ENCODE measurements at regions not wholly inside any gene's neighbourhood (a gene's known extent, or its start where the extent isn't known, plus 50 kb on each side); places are given as distances from the start of the nearest gene placed in this dataset.
"Not testable (repeated sequence)": the region's sequence is repeated elsewhere in the genome, so short reads cannot be mapped to it uniquely, and the experiment has no call there.

DNA sequence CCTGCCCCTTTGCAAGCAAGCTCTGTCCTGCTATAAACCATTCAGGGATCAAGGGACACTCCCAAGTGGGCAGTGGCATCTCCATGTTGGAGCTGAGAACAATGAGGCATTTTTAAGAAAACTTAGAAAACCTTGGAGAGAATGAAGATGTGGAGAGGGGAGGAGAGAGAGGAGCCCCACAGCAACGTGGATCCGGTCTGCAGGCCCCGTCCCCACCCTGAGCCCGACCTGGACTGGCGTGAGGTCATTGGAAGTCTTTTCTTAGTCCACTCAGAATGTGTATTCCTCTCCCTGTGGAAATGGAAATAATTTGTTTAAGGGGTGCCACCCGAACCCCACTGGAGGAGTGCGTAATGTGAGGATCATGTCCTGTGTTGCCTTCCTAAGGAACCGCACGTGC is 328.0 kb upstream of the COX7C start:
- not testable (repeated sequence) for DNase-seq

DNA sequence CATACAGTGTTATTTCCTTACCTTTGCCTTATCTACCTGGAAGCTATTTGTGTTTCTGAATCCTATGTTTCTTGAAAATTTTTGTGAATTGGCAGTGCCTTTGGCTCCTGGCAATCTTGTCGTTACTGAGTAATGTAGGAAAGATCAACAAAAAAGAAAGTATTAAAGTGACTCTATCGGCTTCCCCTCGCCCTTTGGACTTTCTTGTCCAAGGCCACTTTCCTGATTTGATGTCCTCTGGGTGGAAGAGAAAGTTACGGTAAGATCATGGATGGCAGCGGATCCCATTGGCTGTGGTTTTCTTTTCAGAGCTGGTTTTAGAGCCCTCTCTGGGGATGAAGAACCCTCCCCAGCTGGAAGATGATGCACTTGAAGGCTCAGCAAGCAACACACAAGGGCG is 324.9 kb upstream of the COX7C start:
- DNase-seq, result not testable (repeated sequence)

DNA sequence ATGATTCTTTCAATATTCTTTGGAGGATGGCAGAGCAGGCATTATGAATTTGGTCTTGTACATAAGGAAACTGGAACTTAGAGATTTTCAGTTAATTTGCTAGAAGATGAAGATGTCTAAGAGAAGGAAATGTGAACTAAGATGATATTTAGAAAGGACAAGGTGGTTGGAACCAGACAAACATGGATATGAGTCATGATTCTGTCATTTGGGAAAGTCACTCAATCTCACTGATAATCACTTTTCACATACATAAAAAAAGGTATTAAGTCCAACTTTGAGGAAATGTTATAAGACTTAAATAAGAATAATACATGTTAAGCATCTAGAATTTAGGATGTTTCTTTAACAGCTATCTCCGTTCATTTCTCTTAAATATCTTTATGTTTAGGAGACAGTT is 315.1 kb upstream of the COX7C start:
- not testable (repeated sequence) for DNase-seq

DNA sequence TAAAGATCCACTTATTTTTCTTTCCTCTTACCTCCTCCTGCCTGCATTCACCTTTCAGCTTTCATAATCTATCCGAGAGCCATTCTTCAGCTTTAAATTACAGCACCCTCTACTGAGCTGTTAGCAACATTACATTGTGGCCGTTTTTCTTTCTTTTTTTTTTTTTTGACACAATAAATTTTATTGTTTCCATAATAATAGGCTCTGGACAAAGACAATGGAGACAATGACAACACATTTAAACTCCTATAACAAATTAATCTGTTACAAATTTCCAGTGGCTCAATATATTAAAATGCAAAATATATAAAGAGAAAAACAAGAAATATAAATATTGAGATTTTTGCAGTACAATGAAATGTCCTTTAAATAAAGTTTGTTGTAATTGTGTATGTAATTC is 312.7 kb upstream of the COX7C start:
- peak in 1 of 2 experiments; percentile 59 for DNase-seq

DNA sequence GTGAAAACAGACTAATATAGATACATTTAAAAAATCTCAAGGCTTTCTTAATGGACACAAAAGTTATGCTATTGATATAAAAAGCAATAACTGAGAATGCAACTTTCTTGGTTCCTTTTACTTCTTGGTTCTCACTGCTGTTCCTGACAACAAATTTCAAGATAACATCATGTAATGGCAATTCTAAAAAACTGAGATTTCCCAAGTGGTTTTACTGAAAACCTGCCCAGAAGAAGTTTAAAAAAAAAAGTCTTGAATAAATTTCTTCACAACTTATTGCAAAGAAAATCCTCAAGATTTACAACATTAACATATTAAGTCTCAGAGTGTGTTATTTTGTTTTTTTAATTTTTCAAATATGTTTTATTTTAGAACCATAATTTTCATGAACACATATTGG is 302.8 kb upstream of the COX7C start:
- DNase-seq, result no peak

DNA sequence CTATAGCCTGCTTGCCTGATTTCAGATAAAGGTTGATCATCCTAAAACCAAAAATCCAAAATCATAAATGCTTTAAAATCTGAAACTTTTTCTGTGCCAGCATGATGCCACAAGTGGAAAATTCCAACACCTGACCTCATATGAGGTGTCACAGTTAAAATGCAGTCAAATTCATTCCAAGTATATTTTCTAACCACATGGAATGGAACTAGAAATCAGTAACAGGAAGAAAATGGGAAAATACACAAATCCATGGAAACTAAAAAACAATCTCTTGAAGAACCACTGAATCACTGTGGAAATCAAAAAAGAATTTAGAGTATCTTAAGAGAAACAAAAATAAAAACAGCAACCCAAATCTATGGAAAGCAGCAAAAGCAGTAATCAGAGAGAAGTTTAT is 297.5 kb upstream of the COX7C start:
- DNase-seq, result peak in 1 of 2 experiments; percentile 9

DNA sequence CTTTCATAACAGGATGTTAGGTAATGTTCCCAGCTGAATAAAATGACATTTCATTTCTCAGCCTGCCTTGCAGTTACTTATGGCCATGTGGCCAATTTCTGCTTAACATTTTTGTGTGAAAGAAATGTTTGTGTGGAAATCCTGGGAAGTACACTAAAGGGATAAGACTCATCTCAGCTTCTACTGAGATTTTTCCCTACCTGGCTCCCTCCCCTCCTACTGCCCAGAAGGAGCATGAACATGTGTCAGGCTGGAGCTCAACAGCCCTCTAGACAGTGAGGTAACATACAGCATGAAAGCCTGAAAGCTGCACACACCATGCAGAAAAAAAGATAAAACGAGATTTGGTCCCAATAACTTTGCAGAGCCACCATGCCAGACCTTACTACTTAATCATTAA is 288.4 kb upstream of the COX7C start:
- DNase-seq, result no peak

DNA sequence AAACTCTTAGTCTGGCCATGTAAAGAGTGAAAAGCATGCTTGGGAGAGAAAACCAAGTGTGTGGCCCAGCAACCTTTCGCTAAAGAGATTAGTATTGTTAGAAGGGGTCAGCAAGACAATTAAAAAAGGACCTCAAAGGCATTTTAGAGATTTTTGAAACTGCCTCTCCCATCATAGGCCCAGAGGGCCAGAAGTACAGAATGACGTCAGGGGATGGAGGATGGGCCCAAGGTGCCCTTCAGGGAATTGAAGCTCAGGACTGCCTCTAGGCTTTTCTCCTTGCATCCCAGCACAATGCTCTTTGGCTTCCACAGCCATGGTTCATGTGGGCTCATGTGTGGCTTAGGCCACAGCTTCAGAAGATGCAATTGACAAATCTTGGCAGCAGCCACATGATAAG is 287.0 kb upstream of the COX7C start:
- no peak for DNase-seq

DNA sequence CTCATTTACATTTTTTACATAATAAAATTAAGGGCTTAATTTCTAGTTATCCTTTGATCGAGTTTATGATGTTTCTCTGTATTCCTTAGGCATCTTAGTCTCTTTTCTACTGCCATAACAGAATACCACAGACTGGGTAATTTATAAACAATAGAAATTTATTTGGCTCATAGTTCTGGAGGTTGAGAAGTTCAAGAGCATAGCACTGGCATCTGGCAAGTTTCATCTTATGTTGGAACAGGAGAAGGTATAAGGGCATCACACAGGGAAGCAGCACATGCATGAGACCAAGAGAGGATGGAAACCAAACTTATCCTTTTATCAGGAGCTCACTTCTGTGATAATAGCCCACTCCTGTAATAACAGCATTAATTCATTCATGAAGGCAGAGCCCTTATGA is 284.9 kb upstream of the COX7C start:
- DNase-seq, result no peak

DNA sequence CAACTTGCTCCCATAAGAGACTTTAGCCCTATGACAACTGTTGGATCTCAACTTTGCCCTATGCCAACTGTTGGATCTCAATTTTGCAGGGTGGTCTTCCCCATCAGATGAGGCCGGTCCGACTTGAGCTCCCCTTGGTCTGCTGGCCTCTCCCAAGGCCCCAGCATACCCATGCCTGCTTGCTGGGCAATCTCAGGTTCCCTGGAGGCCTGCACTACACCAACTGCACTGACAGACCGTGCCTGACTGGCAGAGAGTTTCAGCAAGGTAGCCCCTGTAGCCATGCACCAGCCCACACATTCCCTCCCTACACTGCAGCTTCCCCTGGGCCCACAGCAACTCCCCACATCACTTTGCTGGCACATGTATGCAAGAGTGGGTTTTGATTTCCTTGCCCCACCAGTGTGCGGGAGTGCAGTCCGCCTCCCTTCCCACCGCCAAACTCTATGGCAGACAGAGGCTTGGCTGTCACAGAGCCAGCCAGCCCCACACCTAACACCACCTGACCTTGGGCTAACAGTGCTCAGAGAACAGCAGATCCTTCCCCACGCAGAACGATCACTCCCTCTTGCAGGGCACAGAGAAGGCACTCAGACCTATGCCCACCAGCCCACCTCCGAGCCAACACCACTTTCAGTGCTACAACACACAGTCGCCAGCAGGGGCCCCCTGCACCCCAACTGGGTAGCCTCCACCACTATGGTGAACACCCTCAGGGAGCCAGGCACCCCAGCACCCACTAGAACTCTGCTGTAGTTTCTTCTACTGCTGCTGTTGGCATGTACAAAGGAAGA is 279.9 kb upstream of the COX7C start:
- no peak for DNase-seq

DNA sequence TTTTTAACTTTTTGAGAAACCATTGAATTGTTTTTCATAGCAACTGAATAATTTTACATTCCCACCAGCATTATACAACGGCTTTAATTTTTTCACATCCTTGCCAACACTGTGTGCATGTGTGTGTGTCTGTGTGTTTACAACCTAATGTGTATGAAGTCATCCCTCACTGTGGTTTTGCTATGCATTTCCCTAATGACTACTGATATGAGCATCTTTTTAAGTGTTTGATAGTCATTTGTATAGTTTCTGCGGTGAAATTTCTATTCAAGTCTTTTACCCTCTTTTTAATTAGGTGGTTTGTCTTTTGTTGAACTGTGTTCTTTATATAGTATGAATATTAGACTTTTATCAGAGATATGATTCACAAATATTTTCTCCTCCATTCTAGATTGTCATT is 263.1 kb upstream of the COX7C start:
- no peak for DNase-seq

DNA sequence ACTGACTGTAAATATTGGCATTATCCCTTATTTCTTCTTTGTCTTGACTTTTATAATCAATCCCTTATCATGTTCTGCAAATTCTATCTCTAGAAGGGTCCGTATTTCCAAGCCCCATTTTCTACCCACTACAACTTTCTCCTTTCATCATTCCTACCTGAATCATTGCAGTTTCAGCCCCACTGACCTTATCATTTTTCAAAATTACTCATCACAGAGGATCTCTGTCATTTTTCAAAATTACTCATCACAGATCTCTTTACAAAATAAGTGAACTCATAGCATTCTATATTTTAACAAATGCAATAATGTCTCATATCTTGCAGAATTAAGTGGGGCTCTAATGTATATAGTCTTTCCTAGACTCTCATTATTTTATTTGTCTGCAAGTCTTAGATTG is 256.9 kb upstream of the COX7C start:
- DNase-seq, result no peak

DNA sequence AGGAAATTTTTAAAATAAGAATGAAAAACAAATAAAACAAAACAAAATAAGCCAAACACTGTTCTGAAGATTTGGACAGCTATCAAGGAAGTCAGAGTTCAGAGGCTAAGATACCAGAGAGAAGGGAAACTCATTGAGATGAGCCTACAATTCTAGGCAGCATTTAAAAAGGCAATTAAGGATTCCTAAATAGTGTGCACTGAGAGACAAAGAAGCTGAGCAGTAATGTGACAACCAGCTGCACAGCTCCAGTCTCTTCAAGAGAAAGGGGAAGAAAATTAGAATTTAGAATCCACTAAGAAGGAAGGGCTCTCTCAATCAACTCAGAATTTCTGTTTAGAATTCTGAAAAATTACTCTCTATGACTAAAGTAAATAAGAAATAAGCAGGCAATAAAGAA is 246.7 kb upstream of the COX7C start:
- DNase-seq, result no peak

DNA sequence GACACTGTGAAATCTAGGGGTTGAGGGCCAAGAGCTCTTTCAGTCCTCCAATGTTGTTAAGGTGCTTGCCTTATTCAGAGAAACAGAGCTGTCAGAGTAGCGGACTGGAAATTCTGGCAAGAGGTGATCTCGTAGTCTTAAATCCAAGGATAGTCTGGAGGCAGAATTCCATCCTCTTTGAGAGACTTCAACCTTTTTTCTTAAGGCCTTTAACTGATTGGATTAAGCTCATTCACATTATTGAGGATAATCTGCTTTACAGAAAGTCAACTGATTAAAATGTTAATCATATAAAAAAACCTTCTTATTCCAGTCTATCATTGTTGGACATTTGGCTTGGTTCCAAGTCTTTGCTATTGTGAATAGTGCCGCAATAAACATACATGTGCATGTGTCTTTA is 243.1 kb upstream of the COX7C start:
- no peak for DNase-seq

DNA sequence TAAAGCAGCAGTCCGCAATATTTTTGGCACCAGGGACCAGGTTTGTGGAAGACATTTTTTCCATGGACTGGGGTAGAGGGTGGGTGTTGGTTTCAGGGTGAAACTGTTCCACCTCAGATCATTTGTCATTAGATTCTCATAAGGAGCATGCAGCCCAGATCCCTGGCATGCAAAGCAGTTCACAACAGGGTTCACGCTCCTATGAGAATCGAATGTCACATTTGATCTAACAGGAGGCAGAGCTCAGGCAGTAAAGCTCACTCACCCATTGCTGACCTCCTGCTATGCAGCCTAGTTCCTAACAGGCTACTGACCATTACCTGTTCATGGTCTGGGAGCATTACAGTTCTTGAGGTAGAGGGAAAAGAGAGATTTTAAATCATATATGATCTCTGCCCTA is 241.5 kb upstream of the COX7C start:
- no peak for DNase-seq

DNA sequence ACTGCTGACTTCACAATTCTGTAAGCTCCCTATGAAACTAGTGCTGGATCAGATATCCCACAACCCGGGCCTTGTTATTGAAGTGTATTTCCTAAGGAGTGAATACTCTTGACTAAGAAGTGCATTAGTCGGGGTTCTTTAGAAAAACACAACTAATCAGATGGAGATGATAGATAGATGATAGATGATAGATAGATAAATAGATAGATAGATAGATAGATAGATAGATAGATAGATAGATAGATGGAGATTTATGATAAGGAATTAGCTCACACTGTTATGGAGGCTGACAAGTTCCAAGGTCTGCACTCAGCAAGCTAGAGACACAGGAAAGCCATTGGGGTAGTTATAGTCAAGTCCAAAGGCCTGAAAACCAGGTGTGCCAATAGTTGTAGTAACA is 214.6 kb upstream of the COX7C start:
- no peak for DNase-seq

DNA sequence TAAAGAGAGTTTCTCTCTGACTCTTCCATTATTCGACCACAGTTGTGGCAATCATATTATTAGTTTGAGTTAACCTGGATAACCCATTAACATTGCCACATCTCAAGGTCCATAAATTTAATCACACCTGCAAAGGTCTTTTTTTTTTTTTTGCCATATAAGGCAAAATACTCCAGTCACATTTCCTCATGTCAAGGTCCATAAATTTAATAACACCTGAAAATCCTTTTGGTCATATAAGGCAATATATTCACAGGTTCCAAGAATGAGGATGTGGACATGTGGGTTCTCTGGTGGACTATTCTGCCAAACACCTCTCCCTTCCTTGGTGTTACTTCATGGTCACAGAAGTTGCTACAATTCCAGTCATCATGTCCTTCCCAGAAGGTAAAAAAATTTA is 213.5 kb upstream of the COX7C start:
- DNase-seq, result no peak

DNA sequence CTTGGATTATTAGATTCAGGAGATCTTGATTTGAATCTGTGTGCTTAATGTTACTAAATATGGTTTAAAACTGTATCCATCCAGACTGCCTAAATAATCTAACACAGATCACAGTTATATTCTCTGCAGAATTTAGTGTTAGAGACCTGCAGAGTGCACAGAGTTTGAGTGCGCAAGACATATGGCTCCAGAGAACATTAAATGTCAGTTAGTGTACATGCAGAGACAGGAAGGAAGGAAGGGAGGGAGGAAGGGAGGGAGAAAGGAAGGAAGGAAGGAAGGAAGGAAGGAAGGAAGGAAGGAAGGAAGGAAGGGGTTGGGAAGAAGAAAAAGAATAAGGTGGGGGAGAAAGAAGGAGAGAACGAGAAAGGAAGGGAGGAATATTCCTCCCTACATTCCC is 210.0 kb upstream of the COX7C start:
- no peak for DNase-seq

DNA sequence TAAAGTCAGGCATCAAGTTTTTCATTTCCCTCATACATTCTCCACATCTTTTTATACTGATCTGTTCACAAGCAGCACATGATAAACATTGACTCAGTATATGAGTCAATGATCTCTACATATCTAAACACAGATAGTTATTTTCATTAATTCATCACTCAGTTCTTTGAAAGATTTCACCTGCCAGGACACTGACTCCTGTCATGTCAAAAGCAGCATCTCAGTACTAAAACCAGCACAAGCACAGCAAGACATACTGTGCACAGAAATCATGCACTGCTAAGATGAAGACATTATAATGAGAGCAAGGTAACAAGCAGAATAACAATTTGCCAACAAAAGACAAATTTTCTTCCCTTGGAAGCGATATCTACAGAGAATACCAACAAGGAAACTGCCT is 206.1 kb upstream of the COX7C start:
- DNase-seq, result no peak

DNA sequence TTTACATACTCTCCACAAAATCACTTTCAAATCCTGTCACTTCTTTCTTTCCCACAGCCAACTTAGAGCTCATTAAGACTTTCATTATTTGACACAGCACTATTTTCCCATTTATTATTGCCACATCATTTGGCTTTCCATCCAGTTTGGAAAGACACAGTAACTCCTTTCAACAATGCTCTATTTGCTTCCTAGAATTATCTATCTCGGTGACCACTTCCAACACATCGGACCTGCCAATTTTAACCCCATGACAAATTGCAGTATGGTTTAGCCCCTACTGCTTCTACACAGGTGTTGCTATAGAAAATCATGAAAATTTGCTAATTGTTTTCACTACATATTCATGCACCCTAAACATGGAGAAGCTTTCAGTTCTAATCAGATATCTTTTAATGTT is 190.6 kb upstream of the COX7C start:
- DNase-seq, result no peak

DNA sequence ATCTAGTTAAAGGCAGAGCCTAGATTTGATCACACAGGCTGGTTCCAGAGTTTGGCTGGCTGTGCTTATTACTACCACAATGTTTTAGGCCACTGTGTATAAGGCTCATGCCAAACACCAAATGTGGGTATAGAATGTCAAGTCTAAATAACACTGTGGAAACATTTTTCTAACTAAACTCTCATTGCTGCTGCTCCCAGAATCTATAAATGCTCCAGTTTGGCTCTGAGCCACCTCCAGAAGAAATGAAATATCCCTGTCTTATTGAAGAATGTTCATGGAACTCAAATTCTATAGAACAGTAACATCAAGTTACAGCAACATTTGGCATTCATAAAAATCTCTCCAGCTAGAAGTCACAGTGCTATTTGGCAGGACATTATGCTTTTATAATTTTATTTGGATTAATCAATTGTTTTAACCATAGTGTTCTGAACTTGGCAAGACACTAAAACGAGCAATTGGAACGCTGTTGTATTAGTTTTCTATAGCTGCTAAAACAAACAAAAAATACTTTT is 178.1 kb upstream of the COX7C start:
- DNase-seq, result no peak

DNA sequence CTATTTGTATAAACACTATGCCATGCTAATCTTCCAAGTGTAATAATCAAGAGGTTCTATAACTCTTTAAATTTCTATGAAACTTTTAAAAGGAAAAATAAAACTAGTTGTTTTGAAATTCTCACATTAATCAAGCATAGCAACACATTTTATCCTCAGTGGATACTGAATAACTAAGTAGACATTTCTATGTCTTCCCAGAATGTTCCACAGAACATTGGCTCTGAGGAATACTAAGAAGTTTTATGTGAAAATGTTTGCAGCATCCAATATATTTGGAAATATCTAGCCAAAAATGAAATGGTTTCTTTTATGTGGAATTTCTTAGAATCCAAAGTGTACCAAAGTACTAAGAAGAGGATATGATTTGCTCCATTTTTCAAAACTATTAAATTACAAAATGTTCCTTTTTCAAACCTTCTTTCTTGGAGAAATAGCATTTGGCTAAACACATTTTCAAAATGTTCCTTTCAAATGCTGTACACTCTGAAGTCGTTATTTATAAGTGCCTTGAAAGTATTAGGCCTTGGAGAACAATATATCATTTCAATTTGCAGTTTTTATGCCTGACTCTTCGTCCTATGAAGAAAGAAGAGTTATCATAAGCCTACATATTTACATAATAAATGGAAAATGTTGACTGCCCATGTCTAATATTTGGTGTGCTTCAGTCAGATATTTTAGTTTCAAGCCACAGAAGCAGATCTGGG is 175.6 kb upstream of the COX7C start:
- no peak for DNase-seq

DNA sequence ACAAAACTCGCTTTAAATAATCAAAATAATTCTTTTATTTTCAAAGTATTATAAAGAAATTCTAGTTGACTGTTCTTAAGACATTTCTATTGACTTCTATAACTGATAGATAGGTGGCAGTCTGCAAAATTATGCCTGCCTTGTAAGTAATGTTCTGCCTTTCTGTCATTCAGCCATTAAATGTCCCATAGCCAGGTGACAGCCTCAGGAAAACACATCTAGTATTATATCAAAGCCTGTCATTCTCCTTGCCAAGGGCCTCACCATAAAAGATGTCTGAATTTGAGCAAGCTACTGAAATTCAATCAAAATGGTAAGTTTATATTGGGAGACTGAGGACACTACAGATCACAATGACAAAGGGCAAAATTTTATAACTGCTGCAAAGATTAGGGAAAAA is 170.4 kb upstream of the COX7C start:
- DNase-seq, result no peak

DNA sequence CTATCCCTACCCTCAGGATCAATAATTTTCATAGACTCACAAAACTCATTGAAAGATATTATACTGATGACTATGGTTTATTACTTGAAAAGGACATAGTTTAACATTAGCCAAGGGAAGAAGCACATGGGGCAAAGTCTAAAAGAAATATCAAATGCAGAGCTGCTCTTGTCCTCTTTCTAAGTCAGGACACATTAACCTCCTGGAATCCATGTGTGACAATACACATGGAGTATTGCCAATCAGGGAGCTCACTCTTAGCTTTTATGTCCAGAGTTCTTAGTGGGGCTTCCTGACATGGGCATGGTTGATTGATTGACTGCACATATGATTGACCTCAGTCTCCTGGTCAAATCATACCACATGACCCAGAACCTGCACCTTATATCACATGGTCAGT is 165.5 kb upstream of the COX7C start:
- no peak for DNase-seq

DNA sequence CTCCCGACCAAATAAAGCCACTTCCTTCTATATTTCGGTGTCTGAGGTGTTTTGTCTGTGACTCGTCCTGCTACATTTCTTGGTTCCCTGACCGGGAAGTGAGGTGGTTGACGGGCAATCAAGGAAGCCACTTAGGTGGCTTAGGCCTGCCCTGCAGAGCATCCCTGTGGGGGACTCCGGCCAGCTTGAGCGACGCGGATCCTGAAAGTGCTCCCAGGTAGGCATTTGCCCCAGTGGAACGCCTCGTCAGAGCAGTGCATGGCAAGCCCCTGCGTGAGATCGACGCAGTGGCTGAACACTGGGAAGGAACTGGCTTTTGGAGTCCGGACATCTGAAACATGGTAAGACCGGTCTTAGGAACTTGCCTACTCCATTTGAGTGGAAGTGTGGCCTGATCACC is 157.2 kb upstream of the COX7C start:
- no peak for DNase-seq
